WTC11 (cell line): ENCODE measurements at regions not wholly inside any gene's neighbourhood (a gene's known extent, or its start where the extent isn't known, plus 50 kb on each side); places are given as distances from the start of the nearest gene placed in this dataset.

Experiments used
- CTCF ChIP-seq: fragments of 200-600 bp; IDR thresholded peaks from 2 replicates; pipeline ENCODE4 v1.8.0; 2022; ENCODE audit warnings: antibody characterized with exemption
- NR3C1 ChIP-seq: sonication (generic); formaldehyde crosslinking; conservative IDR thresholded peaks from 2 replicates; pipeline ENCODE4 v1.8.1; 2023; ENCODE audit warnings: low read depth, mild to moderate bottlenecking, missing genetic modification reagents
- PREB ChIP-seq: sonication (generic); formaldehyde crosslinking; IDR thresholded peaks from 2 replicates; pipeline ENCODE4 v1.8.1; 2022; ENCODE audit warnings: mild to moderate bottlenecking, missing genetic modification reagents, moderate library complexity, borderline replicate concordance

- TF ChIP-seq NR3C1 (CRISPR knock-in tag) (no peak), PREB (CRISPR knock-in tag) (no peak), CTCF (no peak)
Observed at GRCh38 chr16:60811051-60811608, 1225.1 kb downstream of the CDH8 start.
